Ishikawa (cell line): ENCODE measurements at regions not wholly inside any gene's neighbourhood (a gene's known extent, or its start where the extent isn't known, plus 50 kb on each side); places are given as distances from the start of the nearest gene placed in this dataset.

Experiments used
- CREB1 ChIP-seq: IDR thresholded peaks from 2 replicates; pipeline ENCODE4 v1.6.1; 2012; ENCODE audit warnings: low read depth
- EGR1 ChIP-seq: IDR thresholded peaks from 2 replicates; pipeline ENCODE4 v1.6.1; 2012
- EP300 ChIP-seq: IDR thresholded peaks from 2 replicates; pipeline ENCODE4 v1.6.1; 2012; ENCODE audit warnings: borderline replicate concordance
- FOXM1 ChIP-seq: IDR thresholded peaks from 2 replicates; pipeline ENCODE4 v1.6.1; 2012; ENCODE audit warnings: low read depth, borderline replicate concordance
- NFIC ChIP-seq: IDR thresholded peaks from 2 replicates; pipeline ENCODE4 v1.6.1; 2012
- RAD21 ChIP-seq: IDR thresholded peaks from 2 replicates; pipeline ENCODE4 v1.6.1; 2012; ENCODE audit warnings: low read depth
- TAF1 ChIP-seq: IDR thresholded peaks from 2 replicates; pipeline ENCODE4 v1.6.1; 2012; ENCODE audit warnings: low read depth, mild to moderate bottlenecking
- TEAD4 ChIP-seq: IDR thresholded peaks from 2 replicates; pipeline ENCODE4 v1.6.1; 2012
- YY1 ChIP-seq: IDR thresholded peaks from 2 replicates; pipeline ENCODE4 v1.6.1; 2012; ENCODE audit warnings: low read depth
- ZBTB7A ChIP-seq: IDR thresholded peaks from 2 replicates; pipeline ENCODE4 v1.6.1; 2012; ENCODE audit warnings: low read depth
- TF ChIP-seq, protein P1 (sequence below): IDR thresholded peaks from 2 replicates; pipeline ENCODE4 v1.6.1; 2012
- TF ChIP-seq, protein P2 (sequence below): IDR thresholded peaks from 2 replicates; pipeline ENCODE4 v1.6.1; 2012; ENCODE audit warnings: low read depth, mild to moderate bottlenecking
- TF ChIP-seq, protein P3 (sequence below): IDR thresholded peaks from 2 replicates; pipeline ENCODE4 v1.6.1; 2012

- TF ChIP-seq EGR1 (no peak), TAF1 (no peak), CREB1 (no peak), YY1 (no peak), FOXM1 (no peak), EP300 (no peak), TEAD4 (no peak), NFIC (no peak), ZBTB7A (no peak), RAD21 (no peak)
- TF ChIP-seq, protein P1, sequence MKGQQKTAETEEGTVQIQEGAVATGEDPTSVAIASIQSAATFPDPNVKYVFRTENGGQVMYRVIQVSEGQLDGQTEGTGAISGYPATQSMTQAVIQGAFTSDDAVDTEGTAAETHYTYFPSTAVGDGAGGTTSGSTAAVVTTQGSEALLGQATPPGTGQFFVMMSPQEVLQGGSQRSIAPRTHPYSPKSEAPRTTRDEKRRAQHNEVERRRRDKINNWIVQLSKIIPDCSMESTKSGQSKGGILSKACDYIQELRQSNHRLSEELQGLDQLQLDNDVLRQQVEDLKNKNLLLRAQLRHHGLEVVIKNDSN = no peak
- TF ChIP-seq, protein P2, sequence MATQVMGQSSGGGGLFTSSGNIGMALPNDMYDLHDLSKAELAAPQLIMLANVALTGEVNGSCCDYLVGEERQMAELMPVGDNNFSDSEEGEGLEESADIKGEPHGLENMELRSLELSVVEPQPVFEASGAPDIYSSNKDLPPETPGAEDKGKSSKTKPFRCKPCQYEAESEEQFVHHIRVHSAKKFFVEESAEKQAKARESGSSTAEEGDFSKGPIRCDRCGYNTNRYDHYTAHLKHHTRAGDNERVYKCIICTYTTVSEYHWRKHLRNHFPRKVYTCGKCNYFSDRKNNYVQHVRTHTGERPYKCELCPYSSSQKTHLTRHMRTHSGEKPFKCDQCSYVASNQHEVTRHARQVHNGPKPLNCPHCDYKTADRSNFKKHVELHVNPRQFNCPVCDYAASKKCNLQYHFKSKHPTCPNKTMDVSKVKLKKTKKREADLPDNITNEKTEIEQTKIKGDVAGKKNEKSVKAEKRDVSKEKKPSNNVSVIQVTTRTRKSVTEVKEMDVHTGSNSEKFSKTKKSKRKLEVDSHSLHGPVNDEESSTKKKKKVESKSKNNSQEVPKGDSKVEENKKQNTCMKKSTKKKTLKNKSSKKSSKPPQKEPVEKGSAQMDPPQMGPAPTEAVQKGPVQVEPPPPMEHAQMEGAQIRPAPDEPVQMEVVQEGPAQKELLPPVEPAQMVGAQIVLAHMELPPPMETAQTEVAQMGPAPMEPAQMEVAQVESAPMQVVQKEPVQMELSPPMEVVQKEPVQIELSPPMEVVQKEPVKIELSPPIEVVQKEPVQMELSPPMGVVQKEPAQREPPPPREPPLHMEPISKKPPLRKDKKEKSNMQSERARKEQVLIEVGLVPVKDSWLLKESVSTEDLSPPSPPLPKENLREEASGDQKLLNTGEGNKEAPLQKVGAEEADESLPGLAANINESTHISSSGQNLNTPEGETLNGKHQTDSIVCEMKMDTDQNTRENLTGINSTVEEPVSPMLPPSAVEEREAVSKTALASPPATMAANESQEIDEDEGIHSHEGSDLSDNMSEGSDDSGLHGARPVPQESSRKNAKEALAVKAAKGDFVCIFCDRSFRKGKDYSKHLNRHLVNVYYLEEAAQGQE = no peak
- TF ChIP-seq, protein P3, sequence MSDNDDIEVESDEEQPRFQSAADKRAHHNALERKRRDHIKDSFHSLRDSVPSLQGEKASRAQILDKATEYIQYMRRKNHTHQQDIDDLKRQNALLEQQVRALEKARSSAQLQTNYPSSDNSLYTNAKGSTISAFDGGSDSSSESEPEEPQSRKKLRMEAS = no peak
Observed at GRCh38 chr18:57991552-57991951, 52.5 kb upstream of the NEDD4L start.
